ENCODE measurements at regions not wholly inside any gene's neighbourhood (a gene's known extent, or its start where the extent isn't known, plus 50 kb on each side); places are given as distances from the start of the nearest gene placed in this dataset.

GRCh38 chr13:34671137-34671536, 270.9 kb upstream of the NBEA start:
- TF ChIP-seq, protein P1, sequence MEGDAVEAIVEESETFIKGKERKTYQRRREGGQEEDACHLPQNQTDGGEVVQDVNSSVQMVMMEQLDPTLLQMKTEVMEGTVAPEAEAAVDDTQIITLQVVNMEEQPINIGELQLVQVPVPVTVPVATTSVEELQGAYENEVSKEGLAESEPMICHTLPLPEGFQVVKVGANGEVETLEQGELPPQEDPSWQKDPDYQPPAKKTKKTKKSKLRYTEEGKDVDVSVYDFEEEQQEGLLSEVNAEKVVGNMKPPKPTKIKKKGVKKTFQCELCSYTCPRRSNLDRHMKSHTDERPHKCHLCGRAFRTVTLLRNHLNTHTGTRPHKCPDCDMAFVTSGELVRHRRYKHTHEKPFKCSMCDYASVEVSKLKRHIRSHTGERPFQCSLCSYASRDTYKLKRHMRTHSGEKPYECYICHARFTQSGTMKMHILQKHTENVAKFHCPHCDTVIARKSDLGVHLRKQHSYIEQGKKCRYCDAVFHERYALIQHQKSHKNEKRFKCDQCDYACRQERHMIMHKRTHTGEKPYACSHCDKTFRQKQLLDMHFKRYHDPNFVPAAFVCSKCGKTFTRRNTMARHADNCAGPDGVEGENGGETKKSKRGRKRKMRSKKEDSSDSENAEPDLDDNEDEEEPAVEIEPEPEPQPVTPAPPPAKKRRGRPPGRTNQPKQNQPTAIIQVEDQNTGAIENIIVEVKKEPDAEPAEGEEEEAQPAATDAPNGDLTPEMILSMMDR (IDR thresholded peaks at IDR 0.05; ENCODE audit: insufficient read depth, low read length): no peak
- TF ChIP-seq SPI1 (IDR thresholded peaks at IDR 0.05; ENCODE audit: borderline replicate concordance, low read depth) (no peak), REST (IDR thresholded peaks at IDR 0.05; ENCODE audit: insufficient replicate concordance, low read depth) (no peak), POLR2AphosphoS5 (IDR thresholded peaks at IDR 0.05; ENCODE audit: low read depth) (no peak), GABPA (IDR thresholded peaks at IDR 0.05; ENCODE audit: low read depth) (no peak)

Data from HL-60 (cell line).